ENCODE measurements at regions not wholly inside any gene's neighbourhood (a gene's known extent, or its start where the extent isn't known, plus 50 kb on each side); places are given as distances from the start of the nearest gene placed in this dataset.

GRCh38 chr11:106263527-106263926 is 186.1 kb downstream of the AASDHPPT start:
- no peak for TF ChIP-seq CTCF (IDR thresholded peaks at IDR 0.05; ENCODE audit: insufficient read depth, low read length, poor library complexity, severe bottlenecking)
- no peak overlapping the region for H3K4me3 ChIP-seq (replicated peaks; ENCODE audit: low read depth, low read length)
- H3K27me3 ChIP-seq (replicated peaks; ENCODE audit: control insufficient read depth, insufficient read depth, low read length), result no peaks in the 10 kb centered on the region
- no peaks in the 10 kb centered on the region for H3K36me3 ChIP-seq (ENCODE audit: control insufficient read depth, insufficient read depth, low read length)
- no peak for DNase-seq (ENCODE audit: extremely low read depth, insufficient read length)

GRCh38 chr11:106271086-106271485 is 193.6 kb downstream of the AASDHPPT start:
- no peaks in the 10 kb centered on the region for H3K36me3 ChIP-seq (ENCODE audit: control insufficient read depth, insufficient read depth, low read length)
- H3K27me3 ChIP-seq (replicated peaks; ENCODE audit: control insufficient read depth, insufficient read depth, low read length), result no peaks in the 10 kb centered on the region
- DNase-seq (ENCODE audit: extremely low read depth, insufficient read length), result no peak
- TF ChIP-seq CTCF (IDR thresholded peaks at IDR 0.05; ENCODE audit: insufficient read depth, low read length, poor library complexity, severe bottlenecking), result no peak
- H3K4me3 ChIP-seq (replicated peaks; ENCODE audit: low read depth, low read length), result no peak overlapping the region

GRCh38 chr11:106271686-106272085 is 194.2 kb downstream of the AASDHPPT start:
- no peak for DNase-seq (ENCODE audit: extremely low read depth, insufficient read length)
- Histone ChIP-seq H3K36me3 (ENCODE audit: control insufficient read depth, insufficient read depth, low read length) (no peaks in the 10 kb centered on the region), H3K27me3 (replicated peaks; ENCODE audit: control insufficient read depth, insufficient read depth, low read length) (no peaks in the 10 kb centered on the region), H3K4me3 (replicated peaks; ENCODE audit: low read depth, low read length) (no peak overlapping the region)
- TF ChIP-seq CTCF (IDR thresholded peaks at IDR 0.05; ENCODE audit: insufficient read depth, low read length, poor library complexity, severe bottlenecking), result no peak

- H3K4me3 ChIP-seq (replicated peaks; ENCODE audit: low read depth, low read length), result no peak overlapping the region
- no peak for DNase-seq (ENCODE audit: extremely low read depth, insufficient read length)
- no peaks in the 10 kb centered on the region for H3K36me3 ChIP-seq (ENCODE audit: control insufficient read depth, insufficient read depth, low read length)
- no peak for TF ChIP-seq CTCF (IDR thresholded peaks at IDR 0.05; ENCODE audit: insufficient read depth, low read length, poor library complexity, severe bottlenecking)
- H3K27me3 ChIP-seq (replicated peaks; ENCODE audit: control insufficient read depth, insufficient read depth, low read length), result no peaks in the 10 kb centered on the region
Observed at GRCh38 chr11:106275151-106275550, 197.7 kb downstream of the AASDHPPT start.

GRCh38 chr11:106276126-106276525 is 198.7 kb downstream of the AASDHPPT start:
- DNase-seq (ENCODE audit: extremely low read depth, insufficient read length), result no peak
- no peak for TF ChIP-seq CTCF (IDR thresholded peaks at IDR 0.05; ENCODE audit: insufficient read depth, low read length, poor library complexity, severe bottlenecking)
- H3K27me3 ChIP-seq (replicated peaks; ENCODE audit: control insufficient read depth, insufficient read depth, low read length), result no peaks in the 10 kb centered on the region
- no peaks in the 10 kb centered on the region for H3K36me3 ChIP-seq (ENCODE audit: control insufficient read depth, insufficient read depth, low read length)
- no peak overlapping the region for H3K4me3 ChIP-seq (replicated peaks; ENCODE audit: low read depth, low read length)

- peak; percentile 32 for TF ChIP-seq CTCF (IDR thresholded peaks at IDR 0.05; ENCODE audit: insufficient read depth, low read length, poor library complexity, severe bottlenecking)
- Histone ChIP-seq H3K4me3 (replicated peaks; ENCODE audit: low read depth, low read length) (no peak overlapping the region), H3K27me3 (replicated peaks; ENCODE audit: control insufficient read depth, insufficient read depth, low read length) (no peaks in the 10 kb centered on the region), H3K36me3 (ENCODE audit: control insufficient read depth, insufficient read depth, low read length) (no peaks in the 10 kb centered on the region)
- no peak for DNase-seq (ENCODE audit: extremely low read depth, insufficient read length)
Observed at GRCh38 chr11:106276859-106277436, 199.5 kb downstream of the AASDHPPT start.

All from GM06990 (cell line).